Mesenchymal stem cell (in vitro differentiated cells and primary cell): ENCODE measurements at regions not wholly inside any gene's neighbourhood (a gene's known extent, or its start where the extent isn't known, plus 50 kb on each side); places are given as distances from the start of the nearest gene placed in this dataset.

Experiments used
- DNase-seq: peaks from one replicate; pipeline ENCODE4 v3.0.0-alpha.2; 2013
- H2AFZ ChIP-seq: one replicate; pipeline ENCODE4 v1.6.1; 2013; ENCODE audit warnings: low read depth, mild to moderate bottlenecking, control low read depth, inconsistent platforms, low read length, moderate library complexity
- H2AK5ac ChIP-seq: 2 replicates; pipeline ENCODE4 v1.6.1; 2013; ENCODE audit warnings: low read length, moderate library complexity, mild to moderate bottlenecking, inconsistent platforms; ENCODE audit not compliant: severe bottlenecking
- H2BK120ac ChIP-seq: one replicate; pipeline ENCODE4 v1.6.1; 2013; ENCODE audit warnings: low read depth, mild to moderate bottlenecking, inconsistent platforms, low read length, moderate library complexity
- H2BK12ac ChIP-seq, 2 experiments: one replicate each; pipeline ENCODE4 v1.6.1; 2013; ENCODE audit warnings: inconsistent platforms in 2 of 2, low read length in 2 of 2, mild to moderate bottlenecking in 2 of 2, moderate library complexity in 2 of 2, control low read depth in 1 of 2
- H2BK15ac ChIP-seq: one replicate; pipeline ENCODE4 v1.6.1; 2013; ENCODE audit warnings: mild to moderate bottlenecking, low read depth, inconsistent platforms; ENCODE audit not compliant: poor library complexity, severe bottlenecking
- H2BK5ac ChIP-seq: 2 replicates; pipeline ENCODE4 v1.6.1; 2013; ENCODE audit warnings: low read depth, mild to moderate bottlenecking, low read length, control low read depth, inconsistent platforms; ENCODE audit not compliant: poor library complexity, severe bottlenecking
- H3K14ac ChIP-seq, 2 experiments: one replicate each; pipeline ENCODE4 v1.6.1; 2013; ENCODE audit warnings: inconsistent platforms in 2 of 2, low read length in 2 of 2, control low read depth in 1 of 2, mild to moderate bottlenecking in 1 of 2, moderate library complexity in 1 of 2
- H3K18ac ChIP-seq, 2 experiments: one replicate each; pipeline ENCODE4 v1.6.1; 2013; ENCODE audit warnings: inconsistent platforms in 2 of 2, low read length in 2 of 2, control low read depth in 1 of 2, low read depth in 1 of 2, mild to moderate bottlenecking in 1 of 2
- H3K23ac ChIP-seq, 2 experiments: one replicate each; pipeline ENCODE4 v1.6.1; 2013; ENCODE audit warnings: inconsistent platforms in 2 of 2, low read length in 2 of 2, mild to moderate bottlenecking in 2 of 2, moderate library complexity in 2 of 2, control low read depth in 1 of 2
- H3K27ac ChIP-seq: 2 replicates; pipeline ENCODE4 v1.5.1; 2013; ENCODE audit warnings: mild to moderate bottlenecking, moderate library complexity, low read length, control low read depth, inconsistent platforms; ENCODE audit not compliant: poor library complexity, severe bottlenecking
- H3K27me3 ChIP-seq, 2 experiments: 2 replicates each; pipeline versions ENCODE4 v1.6.1 to v1.7.0; 2013; ENCODE audit warnings: low read length in 2 of 2, mild to moderate bottlenecking in 2 of 2, moderate library complexity in 2 of 2, control low read depth in 1 of 2, inconsistent platforms in 1 of 2; ENCODE audit not compliant: control insufficient read depth in 1 of 2, insufficient read depth in 1 of 2
- H3K36me3 ChIP-seq, 2 experiments: 2 replicates each; pipeline versions ENCODE4 v1.6.1 to v1.7.0; 2013; ENCODE audit warnings: low read length in 2 of 2, control low read depth in 1 of 2, inconsistent platforms in 1 of 2, low read depth in 1 of 2, mild to moderate bottlenecking in 1 of 2; ENCODE audit not compliant: insufficient read depth in 2 of 2, control insufficient read depth in 1 of 2
- H3K4ac ChIP-seq, 2 experiments: one replicate each; pipeline ENCODE4 v1.6.1; 2013; ENCODE audit warnings: inconsistent platforms in 2 of 2, low read length in 2 of 2, mild to moderate bottlenecking in 2 of 2, moderate library complexity in 2 of 2, control low read depth in 1 of 2, low read depth in 1 of 2
- H3K4me1 ChIP-seq: 2 replicates; pipeline ENCODE4 v1.6.1; 2013; ENCODE audit warnings: low read depth, low read length, control low read depth; ENCODE audit not compliant: control insufficient read depth, insufficient read depth
- H3K4me2 ChIP-seq: 2 replicates; pipeline ENCODE4 v1.6.1; 2013; ENCODE audit warnings: low read length, mild to moderate bottlenecking, inconsistent platforms; ENCODE audit not compliant: poor library complexity, severe bottlenecking
- H3K4me3 ChIP-seq, 2 experiments: 2 replicates each; pipeline versions ENCODE4 v1.5.1 to v1.7.0; 2013; ENCODE audit warnings: low read length in 2 of 2, mild to moderate bottlenecking in 2 of 2, control low read depth in 1 of 2, low read depth in 1 of 2; ENCODE audit not compliant: insufficient read depth in 1 of 2
- H3K79me1 ChIP-seq: replicated peaks from 2 replicates; pipeline ENCODE4 v1.6.1; 2013; ENCODE audit warnings: mild to moderate bottlenecking, control low read depth, low read length, inconsistent platforms; ENCODE audit not compliant: poor library complexity, severe bottlenecking
- H3K9ac ChIP-seq: 2 replicates; pipeline ENCODE4 v1.7.0; 2013; ENCODE audit warnings: mild to moderate bottlenecking, low read length, moderate library complexity
- H3K9me3 ChIP-seq: 2 replicates; pipeline ENCODE4 v1.7.0; 2013; ENCODE audit warnings: mild to moderate bottlenecking, low read length; ENCODE audit not compliant: control insufficient read depth
- H4K8ac ChIP-seq: one replicate; pipeline ENCODE4 v1.6.1; 2013; ENCODE audit warnings: inconsistent platforms, mild to moderate bottlenecking, low read length, moderate library complexity
- H4K91ac ChIP-seq: one replicate; pipeline ENCODE4 v1.6.1; 2013; ENCODE audit warnings: mild to moderate bottlenecking, low read length, inconsistent platforms
- WGBS: methylation state at CpG from one replicate; pipeline ENCODE4 v1.1.7; 2013; ENCODE audit warnings: mixed read lengths; 5-methylcytosine and 5-hydroxymethylcytosine counted together

DNA sequence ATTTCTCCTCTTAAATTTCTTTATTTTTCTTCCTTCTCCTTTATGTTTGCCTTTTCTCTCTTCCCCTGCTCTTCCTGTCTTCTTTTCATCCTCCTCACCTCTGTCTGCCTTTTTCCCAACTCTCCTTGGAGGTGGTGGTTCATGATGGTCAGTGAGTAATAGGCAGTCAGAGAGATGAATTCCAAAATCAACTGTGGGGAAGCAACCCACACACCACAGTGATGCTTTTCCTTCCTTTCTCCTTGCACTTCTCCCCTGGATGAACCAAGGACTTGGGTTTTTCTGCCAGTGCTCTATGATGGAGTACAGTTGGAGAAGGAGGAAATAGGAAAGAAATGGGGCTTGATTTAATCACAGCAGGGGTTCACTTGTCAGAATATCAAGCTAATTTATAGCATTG lies 153.8 kb downstream of the DCK start:
- Histone ChIP-seq H2BK15ac (no peak overlapping the region), H2BK5ac (no peak overlapping the region), H2BK120ac (no peak overlapping the region)

DNA sequence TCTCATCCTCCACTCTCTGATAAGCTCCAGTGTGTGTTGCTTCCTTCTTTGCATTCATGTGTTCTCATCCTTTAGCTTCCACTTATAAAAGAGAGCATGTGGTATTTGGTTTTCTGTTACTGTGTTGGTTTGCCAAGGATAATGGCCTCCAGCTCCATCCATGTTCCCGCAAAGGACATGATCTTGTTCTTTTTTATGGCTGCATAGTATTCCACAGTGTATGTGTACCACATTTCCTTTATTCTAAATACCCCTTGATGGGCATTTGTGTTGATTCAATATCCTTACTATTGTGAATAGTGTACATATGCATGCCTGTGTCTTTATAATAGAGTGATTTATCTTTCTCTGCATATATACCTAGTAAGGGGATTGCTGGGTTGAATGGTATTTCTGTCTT lies 155.1 kb downstream of the DCK start:
- Histone ChIP-seq H4K91ac (no peak overlapping the region), H3K79me1 (no peaks in the 10 kb centered on the region), H3K4me2 (no peak overlapping the region), H3K4me1 (no peaks in the 10 kb centered on the region), H3K36me3 (no peaks in the 10 kb centered on the region), H2BK120ac (no peak overlapping the region), H3K27ac (no peak overlapping the region), H2BK12ac (no peak overlapping the region), H2AK5ac (no peak overlapping the region), H2BK5ac (no peak overlapping the region), H3K4ac (no peak overlapping the region), H2BK15ac (no peak overlapping the region), H3K9ac (no peak overlapping the region), H3K27me3 (no peaks in the 10 kb centered on the region), H4K8ac (no peak overlapping the region), H3K23ac (no peak overlapping the region), H3K14ac (no peak overlapping the region), H2AFZ (no peak overlapping the region), H3K18ac (no peak overlapping the region), H3K4me3 (no peak overlapping the region), H3K9me3 (no peaks in the 10 kb centered on the region)
- WGBS = no CpG with 5 or more reads among the region's 1 CpG
- no peak for DNase-seq

More for the DNA sequence above, 153.8 kb downstream of the DCK start:
- no peak overlapping the region for H3K4me2 ChIP-seq
- H3K9me3 ChIP-seq = no peaks in the 10 kb centered on the region
- DNase-seq = no peak
- no peaks in the 10 kb centered on the region for H3K36me3 ChIP-seq
- H3K18ac ChIP-seq = no peak overlapping the region
- no peak overlapping the region for H3K4ac ChIP-seq
- no peak overlapping the region for H3K14ac ChIP-seq
- H3K4me3 ChIP-seq = no peak overlapping the region
- no peak overlapping the region for H3K9ac ChIP-seq
- no peak overlapping the region for H3K27ac ChIP-seq
- H2AK5ac ChIP-seq = no peak overlapping the region
- no peaks in the 10 kb centered on the region for H3K4me1 ChIP-seq
- no peak overlapping the region for H3K23ac ChIP-seq
- no peak overlapping the region for H2AFZ ChIP-seq
- H3K79me1 ChIP-seq = no peaks in the 10 kb centered on the region
- H3K27me3 ChIP-seq = no peaks in the 10 kb centered on the region
- H4K91ac ChIP-seq = no peak overlapping the region
- no peak overlapping the region for H4K8ac ChIP-seq
- H2BK12ac ChIP-seq = no peak overlapping the region

DNA sequence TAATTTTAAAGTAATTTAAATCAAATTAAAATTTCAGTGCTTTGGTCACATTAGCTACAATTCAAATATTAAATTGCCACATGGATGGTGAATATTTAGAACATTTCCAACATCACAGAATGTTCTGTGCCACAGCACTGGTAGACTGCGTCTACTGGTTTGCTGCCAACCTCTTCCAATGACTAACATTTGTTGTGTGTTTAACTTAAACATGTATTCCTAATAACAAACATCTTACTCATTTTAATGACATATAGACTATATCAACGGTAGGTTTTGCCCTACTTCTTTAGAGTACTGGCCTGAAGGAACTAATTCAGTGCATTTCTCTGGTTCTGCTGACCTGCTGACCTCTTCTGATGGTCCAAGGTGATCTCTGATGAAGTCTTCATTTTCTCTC lies 157.6 kb downstream of the DCK start:
- no peak overlapping the region for H2AK5ac ChIP-seq
- no peaks in the 10 kb centered on the region for H3K79me1 ChIP-seq
- no peak for DNase-seq
- H3K4me3 ChIP-seq = no peak overlapping the region
- no peak overlapping the region for H4K8ac ChIP-seq
- no peak overlapping the region for H3K14ac ChIP-seq
- no peaks in the 10 kb centered on the region for H3K27me3 ChIP-seq
- H2BK12ac ChIP-seq = no peak overlapping the region
- no peak overlapping the region for H3K9ac ChIP-seq
- no peak overlapping the region for H3K23ac ChIP-seq
- H3K9me3 ChIP-seq = no peaks in the 10 kb centered on the region
- no peaks in the 10 kb centered on the region for H3K36me3 ChIP-seq
- H4K91ac ChIP-seq = no peak overlapping the region
- no peak overlapping the region for H2BK120ac ChIP-seq
- H3K4me2 ChIP-seq = no peak overlapping the region
- no peak overlapping the region for H2BK15ac ChIP-seq
- H3K27ac ChIP-seq = no peak overlapping the region
- H3K4me1 ChIP-seq = no peaks in the 10 kb centered on the region
- no peak overlapping the region for H2BK5ac ChIP-seq
- no peak overlapping the region for H2AFZ ChIP-seq
- no peak overlapping the region for H3K18ac ChIP-seq
- WGBS = 84% methylated on average over 2 of the region's 2 CpGs
- no peak overlapping the region for H3K4ac ChIP-seq

DNA sequence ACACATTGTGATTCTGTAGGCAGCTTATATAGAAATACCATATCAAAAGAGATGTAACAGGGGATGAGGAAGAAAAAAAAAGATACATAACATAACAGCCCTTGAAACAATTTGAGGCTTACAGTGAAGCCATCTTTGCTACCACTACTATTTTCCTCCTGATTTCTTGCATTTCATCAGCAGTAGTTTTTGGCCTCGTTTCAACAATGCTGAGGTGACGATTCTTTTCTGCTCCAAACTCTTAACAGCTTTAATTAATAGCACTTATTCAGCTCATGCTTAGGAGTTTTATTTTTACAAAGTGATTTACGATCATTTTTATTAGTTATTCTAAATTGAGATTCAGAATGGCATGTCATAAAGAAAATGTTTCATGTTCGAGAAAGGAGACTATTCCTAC lies 163.2 kb downstream of the DCK start:
- Histone ChIP-seq H3K4me3 (no peak overlapping the region), H2AK5ac (no peak overlapping the region), H4K8ac (no peak overlapping the region), H3K23ac (no peak overlapping the region), H3K27me3 (no peaks in the 10 kb centered on the region), H3K18ac (no peak overlapping the region), H3K9ac (no peak overlapping the region), H4K91ac (no peak overlapping the region), H2BK5ac (no peak overlapping the region), H2AFZ (no peak overlapping the region), H3K14ac (no peak overlapping the region), H3K9me3 (no peaks in the 10 kb centered on the region), H3K4me2 (no peak overlapping the region), H2BK15ac (no peak overlapping the region), H3K36me3 (no peaks in the 10 kb centered on the region), H2BK120ac (no peak overlapping the region), H2BK12ac (no peak overlapping the region), H3K79me1 (no peaks in the 10 kb centered on the region), H3K4me1 (no peaks in the 10 kb centered on the region), H3K4ac (no peak overlapping the region), H3K27ac (no peak overlapping the region)
- WGBS = 80% methylated on average over 1 of the region's 4 CpGs
- no peak for DNase-seq
